ENCODE measurements at regions not wholly inside any gene's neighbourhood (a gene's known extent, or its start where the extent isn't known, plus 50 kb on each side); places are given as distances from the start of the nearest gene placed in this dataset.

GRCh38 chr9:117887941-117888340, 183.7 kb downstream of the TLR4 start:
- no peak overlapping the region for H3K9ac ChIP-seq
- no peak overlapping the region for H3K27ac ChIP-seq
- TF ChIP-seq Cebpa-rat (IDR thresholded peaks at IDR 0.05), result no peak
- no peaks in the 10 kb centered on the region for H4K20me1 ChIP-seq
- no peaks in the 10 kb centered on the region for H3K27me3 ChIP-seq
- no peak overlapping the region for H3K4me2 ChIP-seq
- no peaks in the 10 kb centered on the region for H3K36me3 ChIP-seq
- no peaks in the 10 kb centered on the region for H3K9me3 ChIP-seq
- no peaks in the 10 kb centered on the region for H3K4me1 ChIP-seq
- H3K4me3 ChIP-seq, result no peak overlapping the region

- H3K9me3 ChIP-seq, result no peaks in the 10 kb centered on the region
- H3K27ac ChIP-seq, result no peak overlapping the region
- no peak overlapping the region for H3K9ac ChIP-seq
- no peaks in the 10 kb centered on the region for H3K36me3 ChIP-seq
- H3K4me1 ChIP-seq, result no peaks in the 10 kb centered on the region
- H3K27me3 ChIP-seq, result no peaks in the 10 kb centered on the region
- no peak for TF ChIP-seq Cebpa-rat (IDR thresholded peaks at IDR 0.05)
- no peak overlapping the region for H3K4me2 ChIP-seq
- H4K20me1 ChIP-seq, result no peaks in the 10 kb centered on the region
- no peak overlapping the region for H3K4me3 ChIP-seq
These were observed 199.2 kb downstream of the TLR4 start for GRCh38 chr9:117903453-117903852.

- H3K9ac ChIP-seq, result no peak overlapping the region
- no peak overlapping the region for H3K4me3 ChIP-seq
- H4K20me1 ChIP-seq, result no peaks in the 10 kb centered on the region
- no peaks in the 10 kb centered on the region for H3K36me3 ChIP-seq
- H3K27ac ChIP-seq, result no peak overlapping the region
- H3K27me3 ChIP-seq, result no peaks in the 10 kb centered on the region
- no peak for TF ChIP-seq Cebpa-rat (IDR thresholded peaks at IDR 0.05)
- H3K4me2 ChIP-seq, result no peak overlapping the region
- H3K9me3 ChIP-seq, result peaks cover 12% of the 10 kb centered on the region
- no peaks in the 10 kb centered on the region for H3K4me1 ChIP-seq
These were observed 202.6 kb downstream of the TLR4 start for GRCh38 chr9:117906763-117907162.

- no peak for TF ChIP-seq Cebpa-rat (IDR thresholded peaks at IDR 0.05)
These were observed 203.2 kb downstream of the TLR4 start for GRCh38 chr9:117907420-117907819.

GRCh38 chr9:117916291-117916690, 212.1 kb downstream of the TLR4 start:
- no peak overlapping the region for H3K27ac ChIP-seq
- no peak for TF ChIP-seq Cebpa-rat (IDR thresholded peaks at IDR 0.05)
- no peak overlapping the region for H3K4me3 ChIP-seq
- no peaks in the 10 kb centered on the region for H4K20me1 ChIP-seq
- no peaks in the 10 kb centered on the region for H3K36me3 ChIP-seq
- H3K4me2 ChIP-seq, result no peak overlapping the region
- no peak overlapping the region for H3K9ac ChIP-seq
- no peaks in the 10 kb centered on the region for H3K27me3 ChIP-seq
- H3K4me1 ChIP-seq, result no peaks in the 10 kb centered on the region
- peaks cover 7% of the 10 kb centered on the region for H3K9me3 ChIP-seq

More at GRCh38 chr9:117907420-117907819, 203.2 kb downstream of the TLR4 start:
- no peaks in the 10 kb centered on the region for H4K20me1 ChIP-seq
- no peaks in the 10 kb centered on the region for H3K4me1 ChIP-seq
- no peaks in the 10 kb centered on the region for H3K27me3 ChIP-seq
- H3K9me3 ChIP-seq, result peaks cover 15% of the 10 kb centered on the region
- H3K36me3 ChIP-seq, result no peaks in the 10 kb centered on the region
- H3K4me2 ChIP-seq, result no peak overlapping the region
- H3K27ac ChIP-seq, result no peak overlapping the region
- no peak overlapping the region for H3K4me3 ChIP-seq
- H3K9ac ChIP-seq, result no peak overlapping the region

GRCh38 chr9:117917873-117918272, 213.7 kb downstream of the TLR4 start:
- Histone ChIP-seq H3K9me3 (no peaks in the 10 kb centered on the region), H3K9ac (no peak overlapping the region), H3K27ac (no peak overlapping the region), H3K4me2 (no peak overlapping the region), H3K36me3 (no peaks in the 10 kb centered on the region), H3K4me3 (no peak overlapping the region), H3K4me1 (no peaks in the 10 kb centered on the region), H3K27me3 (no peaks in the 10 kb centered on the region), H4K20me1 (no peaks in the 10 kb centered on the region)
- TF ChIP-seq Cebpa-rat (IDR thresholded peaks at IDR 0.05), result no peak

GRCh38 chr9:117919538-117919937, 215.3 kb downstream of the TLR4 start:
- H3K27ac ChIP-seq, result no peak overlapping the region
- H3K4me1 ChIP-seq, result no peaks in the 10 kb centered on the region
- no peaks in the 10 kb centered on the region for H4K20me1 ChIP-seq
- H3K9me3 ChIP-seq, result no peaks in the 10 kb centered on the region
- H3K4me2 ChIP-seq, result no peak overlapping the region
- H3K9ac ChIP-seq, result no peak overlapping the region
- TF ChIP-seq Cebpa-rat (IDR thresholded peaks at IDR 0.05), result no peak
- H3K36me3 ChIP-seq, result no peaks in the 10 kb centered on the region
- no peaks in the 10 kb centered on the region for H3K27me3 ChIP-seq
- H3K4me3 ChIP-seq, result no peak overlapping the region

GRCh38 chr9:117926031-117926658, 221.9 kb downstream of the TLR4 start:
- Histone ChIP-seq H3K36me3 (no peaks in the 10 kb centered on the region), H3K9me3 (no peaks in the 10 kb centered on the region), H3K4me3 (no peak overlapping the region), H3K4me2 (no peak overlapping the region), H3K27ac (no peak overlapping the region), H3K27me3 (no peaks in the 10 kb centered on the region), H3K4me1 (no peaks in the 10 kb centered on the region), H3K9ac (no peak overlapping the region), H4K20me1 (no peaks in the 10 kb centered on the region)
- TF ChIP-seq Cebpa-rat (IDR thresholded peaks at IDR 0.05), result no peak

GRCh38 chr9:117927354-117927753, 223.2 kb downstream of the TLR4 start:
- H3K4me2 ChIP-seq, result no peak overlapping the region
- no peaks in the 10 kb centered on the region for H3K4me1 ChIP-seq
- no peak for TF ChIP-seq Cebpa-rat (IDR thresholded peaks at IDR 0.05)
- H4K20me1 ChIP-seq, result no peaks in the 10 kb centered on the region
- no peaks in the 10 kb centered on the region for H3K27me3 ChIP-seq
- no peak overlapping the region for H3K4me3 ChIP-seq
- H3K9me3 ChIP-seq, result no peaks in the 10 kb centered on the region
- H3K9ac ChIP-seq, result no peak overlapping the region
- no peak overlapping the region for H3K27ac ChIP-seq
- H3K36me3 ChIP-seq, result no peaks in the 10 kb centered on the region

GRCh38 chr9:117929868-117930267, 225.7 kb downstream of the TLR4 start:
- Histone ChIP-seq H3K4me1 (no peaks in the 10 kb centered on the region), H3K36me3 (no peaks in the 10 kb centered on the region), H3K4me3 (no peak overlapping the region), H3K9me3 (no peaks in the 10 kb centered on the region), H3K9ac (no peak overlapping the region), H3K27me3 (no peaks in the 10 kb centered on the region), H4K20me1 (no peaks in the 10 kb centered on the region), H3K27ac (no peak overlapping the region), H3K4me2 (no peak overlapping the region)
- no peak for TF ChIP-seq Cebpa-rat (IDR thresholded peaks at IDR 0.05)

- Histone ChIP-seq H4K20me1 (no peaks in the 10 kb centered on the region), H3K4me3 (no peak overlapping the region), H3K4me1 (no peaks in the 10 kb centered on the region), H3K27ac (no peak overlapping the region), H3K27me3 (no peaks in the 10 kb centered on the region), H3K9me3 (no peaks in the 10 kb centered on the region), H3K36me3 (no peaks in the 10 kb centered on the region), H3K9ac (no peak overlapping the region), H3K4me2 (no peak overlapping the region)
- TF ChIP-seq Cebpa-rat (IDR thresholded peaks at IDR 0.05), result no peak
These were observed 228.4 kb downstream of the TLR4 start for GRCh38 chr9:117932585-117932984.
